ENCODE measurements at regions not wholly inside any gene's neighbourhood (a gene's known extent, or its start where the extent isn't known, plus 50 kb on each side); places are given as distances from the start of the nearest gene placed in this dataset.

- Mint-ChIP-seq H3K36me3 (ENCODE audit: low read depth) (no peaks in the 10 kb centered on the region), H3K27me3 (ENCODE audit: low read depth) (no peaks in the 10 kb centered on the region), H3K27ac (no peak overlapping the region), H3K4me1 (ENCODE audit: low read depth) (no peaks in the 10 kb centered on the region), H3K9me3 (no peaks in the 10 kb centered on the region), H3K4me3 (ENCODE audit: low read depth) (no peak overlapping the region)
- intact Hi-C loops (cut with micrococcal nuclease): no loop called here
- no peak for DNase-seq (ENCODE audit: low spot score)
Measured at GRCh38 chr16:14369734-14370598, 260.1 kb downstream of the PARN start.

- H3K9me3 Mint-ChIP-seq: no peaks in the 10 kb centered on the region
- no peaks in the 10 kb centered on the region for H3K36me3 Mint-ChIP-seq (ENCODE audit: low read depth)
- no peaks in the 10 kb centered on the region for H3K27me3 Mint-ChIP-seq (ENCODE audit: low read depth)
- H3K4me1 Mint-ChIP-seq (ENCODE audit: low read depth): no peaks in the 10 kb centered on the region
- H3K27ac Mint-ChIP-seq: no peak overlapping the region
- intact Hi-C loops (cut with micrococcal nuclease): no loop called here
- DNase-seq (ENCODE audit: low spot score): no peak
- H3K4me3 Mint-ChIP-seq (ENCODE audit: low read depth): no peak overlapping the region
Measured at GRCh38 chr16:14368399-14368798, 261.7 kb downstream of the PARN start.

- Mint-ChIP-seq H3K9me3 (no peaks in the 10 kb centered on the region), H3K4me1 (ENCODE audit: low read depth) (no peaks in the 10 kb centered on the region), H3K27ac (no peak overlapping the region), H3K27me3 (ENCODE audit: low read depth) (no peaks in the 10 kb centered on the region), H3K4me3 (ENCODE audit: low read depth) (no peak overlapping the region), H3K36me3 (ENCODE audit: low read depth) (no peaks in the 10 kb centered on the region)
- intact Hi-C loops (cut with micrococcal nuclease): no loop called here
- DNase-seq (ENCODE audit: low spot score): no peak
Measured at GRCh38 chr16:14366974-14367707, 262.9 kb downstream of the PARN start.

GRCh38 chr16:14366447-14366846, 263.6 kb downstream of the PARN start:
- Mint-ChIP-seq H3K4me3 (ENCODE audit: low read depth) (no peak overlapping the region), H3K27me3 (ENCODE audit: low read depth) (no peaks in the 10 kb centered on the region), H3K36me3 (ENCODE audit: low read depth) (no peaks in the 10 kb centered on the region), H3K9me3 (no peaks in the 10 kb centered on the region), H3K4me1 (ENCODE audit: low read depth) (no peaks in the 10 kb centered on the region), H3K27ac (no peak overlapping the region)
- no peak for DNase-seq (ENCODE audit: low spot score)
- intact Hi-C loops (cut with micrococcal nuclease): no loop called here

GRCh38 chr16:14365200-14365851, 264.7 kb downstream of the PARN start:
- Mint-ChIP-seq H3K36me3 (ENCODE audit: low read depth) (no peaks in the 10 kb centered on the region), H3K4me1 (ENCODE audit: low read depth) (no peaks in the 10 kb centered on the region), H3K9me3 (no peaks in the 10 kb centered on the region), H3K27me3 (ENCODE audit: low read depth) (no peaks in the 10 kb centered on the region), H3K27ac (no peak overlapping the region), H3K4me3 (ENCODE audit: low read depth) (no peak overlapping the region)
- intact Hi-C loops (cut with micrococcal nuclease): no loop called here
- no peak for DNase-seq (ENCODE audit: low spot score)

GRCh38 chr16:14364386-14365199, 265.5 kb downstream of the PARN start:
- intact Hi-C loops (cut with micrococcal nuclease): no loop called here
- H3K27ac Mint-ChIP-seq: no peak overlapping the region
- no peak overlapping the region for H3K4me3 Mint-ChIP-seq (ENCODE audit: low read depth)
- H3K9me3 Mint-ChIP-seq: no peaks in the 10 kb centered on the region
- H3K27me3 Mint-ChIP-seq (ENCODE audit: low read depth): no peaks in the 10 kb centered on the region
- no peak for DNase-seq (ENCODE audit: low spot score)
- H3K4me1 Mint-ChIP-seq (ENCODE audit: low read depth): no peaks in the 10 kb centered on the region
- no peaks in the 10 kb centered on the region for H3K36me3 Mint-ChIP-seq (ENCODE audit: low read depth)

GRCh38 chr16:14364112-14364385, 266.0 kb downstream of the PARN start:
- H3K4me3 Mint-ChIP-seq (ENCODE audit: low read depth): no peak overlapping the region
- H3K36me3 Mint-ChIP-seq (ENCODE audit: low read depth): no peaks in the 10 kb centered on the region
- H3K4me1 Mint-ChIP-seq (ENCODE audit: low read depth): no peaks in the 10 kb centered on the region
- intact Hi-C loops (cut with micrococcal nuclease): no loop called here
- no peaks in the 10 kb centered on the region for H3K9me3 Mint-ChIP-seq
- H3K27ac Mint-ChIP-seq: no peak overlapping the region
- DNase-seq (ENCODE audit: low spot score): no peak
- peaks cover 2% of the 10 kb centered on the region for H3K27me3 Mint-ChIP-seq (ENCODE audit: low read depth)

GRCh38 chr16:14362774-14363371, 267.2 kb downstream of the PARN start:
- intact Hi-C loops (cut with micrococcal nuclease): no loop called here
- no peak overlapping the region for H3K4me3 Mint-ChIP-seq (ENCODE audit: low read depth)
- no peak overlapping the region for H3K27ac Mint-ChIP-seq
- H3K4me1 Mint-ChIP-seq (ENCODE audit: low read depth): no peaks in the 10 kb centered on the region
- no peaks in the 10 kb centered on the region for H3K9me3 Mint-ChIP-seq
- no peaks in the 10 kb centered on the region for H3K36me3 Mint-ChIP-seq (ENCODE audit: low read depth)
- peaks cover 5% of the 10 kb centered on the region for H3K27me3 Mint-ChIP-seq (ENCODE audit: low read depth)
- DNase-seq (ENCODE audit: low spot score): no peak

GRCh38 chr16:14360326-14361037, 269.6 kb downstream of the PARN start:
- no peak overlapping the region for H3K4me3 Mint-ChIP-seq (ENCODE audit: low read depth)
- H3K27me3 Mint-ChIP-seq (ENCODE audit: low read depth): peaks cover 10% of the 10 kb centered on the region
- H3K4me1 Mint-ChIP-seq (ENCODE audit: low read depth): no peaks in the 10 kb centered on the region
- intact Hi-C loops (cut with micrococcal nuclease): no loop called here
- DNase-seq (ENCODE audit: low spot score): no peak
- no peaks in the 10 kb centered on the region for H3K9me3 Mint-ChIP-seq
- H3K27ac Mint-ChIP-seq: no peak overlapping the region
- no peaks in the 10 kb centered on the region for H3K36me3 Mint-ChIP-seq (ENCODE audit: low read depth)

- Mint-ChIP-seq H3K4me3 (ENCODE audit: low read depth) (no peak overlapping the region), H3K9me3 (no peaks in the 10 kb centered on the region), H3K4me1 (ENCODE audit: low read depth) (peaks cover 7% of the 10 kb centered on the region), H3K36me3 (ENCODE audit: low read depth) (no peaks in the 10 kb centered on the region), H3K27me3 (ENCODE audit: low read depth) (peaks cover 11% of the 10 kb centered on the region), H3K27ac (no peak overlapping the region)
- intact Hi-C loops (cut with micrococcal nuclease): no loop called here
- DNase-seq (ENCODE audit: low spot score): no peak
Measured at GRCh38 chr16:14358697-14359305, 271.3 kb downstream of the PARN start.

GRCh38 chr16:14357328-14357727, 272.7 kb downstream of the PARN start:
- Mint-ChIP-seq H3K36me3 (ENCODE audit: low read depth) (no peaks in the 10 kb centered on the region), H3K4me1 (ENCODE audit: low read depth) (peaks cover 7% of the 10 kb centered on the region), H3K4me3 (ENCODE audit: low read depth) (no peak overlapping the region), H3K9me3 (no peaks in the 10 kb centered on the region), H3K27me3 (ENCODE audit: low read depth) (peaks cover 14% of the 10 kb centered on the region), H3K27ac (no peak overlapping the region)
- DNase-seq (ENCODE audit: low spot score): no peak
- intact Hi-C loops (cut with micrococcal nuclease): no loop called here

Data from activated T-helper 2 cell treated with anti-CD3 and anti-CD28 coated beads, Interferon-gamma antibody, Interleukin-2, Interleukin-4, amounts not matched to agents 10 μg/mL and 5 μg/mL and 100 μg/mL, durations not matched to agents 14 hours and 24 hours and 36 hours (primary cell).